Neural progenitor cell (in vitro differentiated cells): ENCODE measurements at regions not wholly inside any gene's neighbourhood (a gene's known extent, or its start where the extent isn't known, plus 50 kb on each side); places are given as distances from the start of the nearest gene placed in this dataset.

Experiments
- DNase-seq: peaks from one replicate; pipeline ENCODE4 v3.0.0-alpha.2; 2016; ENCODE audit warnings: low spot score
- H2AFZ ChIP-seq: fragments of 200-600 bp; sonication (generic); replicated peaks from 2 replicates; pipeline ENCODE4 v1.6.1; 2016; ENCODE audit warnings: antibody characterized with exemption
- H3F3A ChIP-seq: fragments of 200-600 bp; sonication (generic); 2 replicates; pipeline ENCODE4 v1.6.1; 2016; ENCODE audit warnings: antibody characterized with exemption, low read depth
- H3K27ac ChIP-seq: fragments of 200-600 bp; sonication (generic); 2 replicates; pipeline ENCODE4 v1.5.1; 2016; ENCODE audit warnings: mild to moderate bottlenecking
- H3K27me3 ChIP-seq: fragments of 200-600 bp; sonication (generic); 2 replicates; pipeline ENCODE4 v1.6.1; 2016; ENCODE audit warnings: mild to moderate bottlenecking, moderate library complexity
- H3K36me3 ChIP-seq: fragments of 200-600 bp; sonication (generic); 2 replicates; pipeline ENCODE4 v1.5.1; 2016
- H3K4me1 ChIP-seq: fragments of 200-600 bp; sonication (generic); 2 replicates; pipeline ENCODE4 v1.6.1; 2016; ENCODE audit warnings: mixed run types
- H3K4me2 ChIP-seq: fragments of 200-600 bp; sonication (generic); 2 replicates; pipeline ENCODE4 v1.6.1; 2016
- H3K4me3 ChIP-seq: fragments of 200-600 bp; sonication (generic); 2 replicates; pipeline ENCODE4 v1.5.1; 2016
- H3K79me2 ChIP-seq: fragments of 200-600 bp; sonication (generic); 2 replicates; pipeline ENCODE4 v1.6.1; 2016; ENCODE audit warnings: low read depth
- H3K9ac ChIP-seq: fragments of 200-600 bp; sonication (generic); 2 replicates; pipeline ENCODE4 v1.6.1; 2016
- H3K9me3 ChIP-seq: fragments of 200-600 bp; sonication (generic); 2 replicates; pipeline ENCODE4 v1.5.1; 2016; ENCODE audit warnings: low read depth
- H4K20me1 ChIP-seq: fragments of 200-600 bp; sonication (generic); 2 replicates; pipeline ENCODE4 v1.6.1; 2016; ENCODE audit warnings: low read depth
- H3K27ac Mint-ChIP-seq: 3 replicates; pipeline ENCODE4 v1.8.0; 2021; ENCODE audit warnings: mixed read lengths
- H3K27me3 Mint-ChIP-seq: 2 replicates; pipeline ENCODE4 v1.8.0; 2022; ENCODE audit warnings: low read depth, mild to moderate bottlenecking, inconsistent platforms, moderate library complexity, mixed read lengths; ENCODE audit not compliant: insufficient read depth
- H3K36me3 Mint-ChIP-seq: 3 replicates; pipeline ENCODE4 v1.8.0; 2021; ENCODE audit warnings: mixed read lengths
- H3K4me1 Mint-ChIP-seq: 3 replicates; pipeline ENCODE4 v1.8.0; 2021; ENCODE audit warnings: mixed read lengths
- H3K4me3 Mint-ChIP-seq: 3 replicates; pipeline ENCODE4 v1.8.0; 2021; ENCODE audit warnings: mild to moderate bottlenecking, moderate library complexity, mixed read lengths
- H3K9me3 Mint-ChIP-seq: 3 replicates; pipeline ENCODE4 v1.8.0; 2020; ENCODE audit warnings: mixed read lengths
- CTCF ChIP-seq: fragments of 200-600 bp; sonication (generic); IDR thresholded peaks from 2 replicates; pipeline ENCODE4 v1.5.1; 2017; ENCODE audit warnings: antibody characterized with exemption, mild to moderate bottlenecking
- EZH2 ChIP-seq: fragments of 200-600 bp; sonication (generic); IDR thresholded peaks from 2 replicates; pipeline ENCODE4 v1.6.1; 2017; ENCODE audit warnings: antibody characterized with exemption, mild to moderate bottlenecking, moderate library complexity
- EZH2phosphoT487 ChIP-seq: fragments of 200-600 bp; sonication (generic); IDR thresholded peaks from 2 replicates; pipeline ENCODE4 v1.6.1; 2017; ENCODE audit warnings: antibody characterized with exemption

- DNase-seq: no peak
- H3K27ac Mint-ChIP-seq: peak overlapping the region; percentile 88
- Histone ChIP-seq H3K27me3 (no peaks in the 10 kb centered on the region), H3K36me3 (no peaks in the 10 kb centered on the region), H3K79me2 (no peaks in the 10 kb centered on the region), H3K27ac (no peak overlapping the region), H2AFZ (no peak overlapping the region), H3K9me3 (no peaks in the 10 kb centered on the region), H3F3A (peaks cover 31% of the 10 kb centered on the region), H3K4me1 (peaks cover 25% of the 10 kb centered on the region), H3K4me2 (no peak overlapping the region), H4K20me1 (no peaks in the 10 kb centered on the region), H3K4me3 (no peak overlapping the region), H3K9ac (no peak overlapping the region)
- no peaks in the 10 kb centered on the region for H3K9me3 Mint-ChIP-seq
- peaks cover 39% of the 10 kb centered on the region for H3K4me1 Mint-ChIP-seq
- H3K36me3 Mint-ChIP-seq: no peaks in the 10 kb centered on the region
- H3K4me3 Mint-ChIP-seq: no peak overlapping the region
- peaks cover 7% of the 10 kb centered on the region for H3K27me3 Mint-ChIP-seq
- TF ChIP-seq EZH2: no peak
- TF ChIP-seq EZH2phosphoT487: no peak
Measured at GRCh38 chr15:92843326-92843725, 56.8 kb upstream of the CHD2 start.

GRCh38 chr15:92843814-92844213 is 56.3 kb upstream of the CHD2 start:
- H3F3A ChIP-seq: peaks cover 30% of the 10 kb centered on the region
- H3K27ac Mint-ChIP-seq: peak overlapping the region; percentile 88
- peaks cover 7% of the 10 kb centered on the region for H3K27me3 Mint-ChIP-seq
- H3K9me3 Mint-ChIP-seq: peaks cover under 1% of the 10 kb centered on the region
- peaks cover 37% of the 10 kb centered on the region for H3K4me1 Mint-ChIP-seq
- H3K9ac ChIP-seq: no peak overlapping the region
- H3K9me3 ChIP-seq: no peaks in the 10 kb centered on the region
- H3K27ac ChIP-seq: no peak overlapping the region
- H3K36me3 Mint-ChIP-seq: peaks cover under 1% of the 10 kb centered on the region
- no peaks in the 10 kb centered on the region for H3K27me3 ChIP-seq
- DNase-seq: no peak
- H3K4me3 Mint-ChIP-seq: no peak overlapping the region
- H2AFZ ChIP-seq: no peak overlapping the region
- TF ChIP-seq CTCF (no peak), EZH2 (no peak), EZH2phosphoT487 (no peak)
- no peak overlapping the region for H3K4me2 ChIP-seq
- no peaks in the 10 kb centered on the region for H4K20me1 ChIP-seq
- no peaks in the 10 kb centered on the region for H3K79me2 ChIP-seq
- no peak overlapping the region for H3K4me3 ChIP-seq
- H3K4me1 ChIP-seq: peaks cover 23% of the 10 kb centered on the region
- no peaks in the 10 kb centered on the region for H3K36me3 ChIP-seq

- no peak for DNase-seq
- Histone ChIP-seq H3K27me3 (no peaks in the 10 kb centered on the region), H3K79me2 (no peaks in the 10 kb centered on the region), H4K20me1 (no peaks in the 10 kb centered on the region), H3K4me1 (peaks cover 23% of the 10 kb centered on the region), H3K4me2 (no peak overlapping the region), H3K36me3 (no peaks in the 10 kb centered on the region), H3K4me3 (no peak overlapping the region), H3K9ac (no peak overlapping the region), H2AFZ (peak overlapping the region; percentile 95), H3K27ac (peak overlapping the region; percentile 81), H3F3A (peaks cover 30% of the 10 kb centered on the region), H3K9me3 (no peaks in the 10 kb centered on the region)
- no peak for TF ChIP-seq EZH2phosphoT487
- TF ChIP-seq CTCF: no peak
- no peak for TF ChIP-seq EZH2
- Mint-ChIP-seq H3K36me3 (peaks cover 1% of the 10 kb centered on the region), H3K4me1 (peaks cover 32% of the 10 kb centered on the region), H3K9me3 (peaks cover 5% of the 10 kb centered on the region), H3K27ac (peak overlapping the region; percentile 8), H3K27me3 (peaks cover 7% of the 10 kb centered on the region), H3K4me3 (no peak overlapping the region)
Measured at GRCh38 chr15:92845126-92845508, 55.0 kb upstream of the CHD2 start.

GRCh38 chr15:92846741-92847140 is 53.4 kb upstream of the CHD2 start:
- no peak overlapping the region for H3K9ac ChIP-seq
- TF ChIP-seq EZH2phosphoT487 (no peak), CTCF (no peak), EZH2 (no peak)
- no peak overlapping the region for H3K4me3 Mint-ChIP-seq
- H3K9me3 ChIP-seq: no peaks in the 10 kb centered on the region
- H3K36me3 ChIP-seq: no peaks in the 10 kb centered on the region
- DNase-seq: no peak
- peaks cover 23% of the 10 kb centered on the region for H3K4me1 ChIP-seq
- no peak overlapping the region for H3K27ac ChIP-seq
- no peaks in the 10 kb centered on the region for H4K20me1 ChIP-seq
- peaks cover 8% of the 10 kb centered on the region for H3K9me3 Mint-ChIP-seq
- peaks cover 29% of the 10 kb centered on the region for H3K4me1 Mint-ChIP-seq
- no peak overlapping the region for H3K27ac Mint-ChIP-seq
- no peaks in the 10 kb centered on the region for H3K79me2 ChIP-seq
- H3K27me3 ChIP-seq: no peaks in the 10 kb centered on the region
- no peak overlapping the region for H2AFZ ChIP-seq
- H3F3A ChIP-seq: peaks cover 30% of the 10 kb centered on the region
- H3K4me3 ChIP-seq: no peak overlapping the region
- peaks cover 5% of the 10 kb centered on the region for H3K27me3 Mint-ChIP-seq
- H3K36me3 Mint-ChIP-seq: peaks cover 3% of the 10 kb centered on the region
- H3K4me2 ChIP-seq: peak overlapping the region; percentile 5
